ENCODE measurements at regions not wholly inside any gene's neighbourhood (a gene's known extent, or its start where the extent isn't known, plus 50 kb on each side); places are given as distances from the start of the nearest gene placed in this dataset.

GRCh38 chr9:115349542-115349941, 231.6 kb upstream of the TNC start:
- no peak for ATAC-seq (ENCODE audit: insufficient number of reproducible peaks, low FRiP score, low read depth)

DNA sequence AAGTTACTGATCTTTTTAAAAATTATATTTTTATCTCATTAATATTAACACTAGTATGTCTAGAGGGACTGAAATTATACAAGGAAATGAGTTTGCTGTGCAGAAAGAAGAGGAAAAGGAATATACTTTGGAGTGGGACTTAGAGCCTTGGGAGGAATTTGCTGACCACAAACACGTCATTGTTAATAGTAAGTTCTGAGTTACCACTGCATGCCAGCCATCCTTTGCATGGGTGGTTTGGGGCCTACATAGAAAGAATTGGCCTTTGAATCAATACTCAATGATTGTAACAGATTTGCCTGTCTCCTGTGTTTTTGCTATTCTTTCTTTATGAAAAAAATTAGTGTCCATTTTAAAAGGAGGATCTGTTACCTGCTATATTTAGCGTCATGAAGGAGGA, 232.6 kb upstream of the TNC start:
- ATAC-seq (ENCODE audit: insufficient number of reproducible peaks, low FRiP score, low read depth) (no peak), DNase-seq (ENCODE audit: low spot score) (no peak)
- no peaks in the 10 kb centered on the region for H3K36me3 ChIP-seq
- TF ChIP-seq, protein P1, sequence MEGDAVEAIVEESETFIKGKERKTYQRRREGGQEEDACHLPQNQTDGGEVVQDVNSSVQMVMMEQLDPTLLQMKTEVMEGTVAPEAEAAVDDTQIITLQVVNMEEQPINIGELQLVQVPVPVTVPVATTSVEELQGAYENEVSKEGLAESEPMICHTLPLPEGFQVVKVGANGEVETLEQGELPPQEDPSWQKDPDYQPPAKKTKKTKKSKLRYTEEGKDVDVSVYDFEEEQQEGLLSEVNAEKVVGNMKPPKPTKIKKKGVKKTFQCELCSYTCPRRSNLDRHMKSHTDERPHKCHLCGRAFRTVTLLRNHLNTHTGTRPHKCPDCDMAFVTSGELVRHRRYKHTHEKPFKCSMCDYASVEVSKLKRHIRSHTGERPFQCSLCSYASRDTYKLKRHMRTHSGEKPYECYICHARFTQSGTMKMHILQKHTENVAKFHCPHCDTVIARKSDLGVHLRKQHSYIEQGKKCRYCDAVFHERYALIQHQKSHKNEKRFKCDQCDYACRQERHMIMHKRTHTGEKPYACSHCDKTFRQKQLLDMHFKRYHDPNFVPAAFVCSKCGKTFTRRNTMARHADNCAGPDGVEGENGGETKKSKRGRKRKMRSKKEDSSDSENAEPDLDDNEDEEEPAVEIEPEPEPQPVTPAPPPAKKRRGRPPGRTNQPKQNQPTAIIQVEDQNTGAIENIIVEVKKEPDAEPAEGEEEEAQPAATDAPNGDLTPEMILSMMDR (IDR thresholded peaks at IDR 0.05) = no peak
- H3K4me3 ChIP-seq = no peak overlapping the region
- no peak overlapping the region for H3K27ac ChIP-seq
- H3K4me1 ChIP-seq (ENCODE audit: control insufficient read depth in 1 of 2, low read depth in 2 of 2) = peaks cover 0 to 5% of the 10 kb centered on the region in 2 donors
- H3K27me3 ChIP-seq (replicated peaks; ENCODE audit: insufficient read depth) = no peaks in the 10 kb centered on the region
- H3K9me3 ChIP-seq = no peaks in the 10 kb centered on the region

More at GRCh38 chr9:115349542-115349941, 231.6 kb upstream of the TNC start:
- Histone ChIP-seq H3K36me3 (no peaks in the 10 kb centered on the region), H3K27me3 (replicated peaks; ENCODE audit: insufficient read depth) (no peaks in the 10 kb centered on the region), H3K27ac (no peak overlapping the region), H3K4me1 (ENCODE audit: control insufficient read depth in 1 of 2, low read depth in 2 of 2) (peaks cover 0 to 5% of the 10 kb centered on the region in 2 donors), H3K4me3 (no peak overlapping the region), H3K9me3 (no peaks in the 10 kb centered on the region)
- DNase-seq (ENCODE audit: low spot score) = no peak
- TF ChIP-seq, protein P1 (IDR thresholded peaks at IDR 0.05) = no peak

DNA sequence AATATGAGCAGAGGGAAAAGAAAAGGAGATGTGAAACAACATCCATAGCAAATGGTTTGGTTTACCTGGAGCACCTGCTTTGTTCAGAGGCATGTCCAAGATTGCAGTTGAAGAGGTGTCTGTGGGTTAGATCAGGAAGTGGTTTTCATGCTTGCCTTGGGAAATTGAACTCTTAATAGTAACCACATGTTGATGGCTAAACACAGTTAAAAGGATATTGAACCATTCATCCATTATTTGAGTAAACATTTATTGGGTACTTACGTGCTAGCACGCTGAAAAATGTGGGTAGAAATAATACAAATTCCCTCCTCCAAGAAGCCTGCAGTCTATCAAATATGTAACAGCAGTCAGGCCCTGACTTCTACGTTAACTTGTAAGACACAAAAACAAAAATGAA, 235.7 kb upstream of the TNC start:
- Histone ChIP-seq H3K9me3 (no peaks in the 10 kb centered on the region), H3K27me3 (replicated peaks; ENCODE audit: insufficient read depth) (no peaks in the 10 kb centered on the region), H3K36me3 (no peaks in the 10 kb centered on the region), H3K4me3 (no peak overlapping the region), H3K4me1 (ENCODE audit: control insufficient read depth in 1 of 2, low read depth in 2 of 2) (peaks cover 0 to 5% of the 10 kb centered on the region in 2 donors), H3K27ac (no peak overlapping the region)
- DNase-seq (ENCODE audit: low spot score) = no peak
- ATAC-seq (ENCODE audit: insufficient number of reproducible peaks, low FRiP score, low read depth) = no peak
- TF ChIP-seq, protein P1 (IDR thresholded peaks at IDR 0.05) = no peak

GRCh38 chr9:115357821-115358220, 239.9 kb upstream of the TNC start:
- TF ChIP-seq, protein P1 (IDR thresholded peaks at IDR 0.05) = no peak
- Histone ChIP-seq H3K27ac (no peak overlapping the region), H3K4me3 (no peak overlapping the region), H3K27me3 (replicated peaks; ENCODE audit: insufficient read depth) (no peaks in the 10 kb centered on the region), H3K4me1 (ENCODE audit: control insufficient read depth in 1 of 2, low read depth in 2 of 2) (no peaks in the 10 kb centered on the region), H3K36me3 (no peaks in the 10 kb centered on the region), H3K9me3 (no peaks in the 10 kb centered on the region)
- DNase-seq (ENCODE audit: low spot score) = no peak
- no peak for ATAC-seq (ENCODE audit: insufficient number of reproducible peaks, low FRiP score, low read depth)

DNA sequence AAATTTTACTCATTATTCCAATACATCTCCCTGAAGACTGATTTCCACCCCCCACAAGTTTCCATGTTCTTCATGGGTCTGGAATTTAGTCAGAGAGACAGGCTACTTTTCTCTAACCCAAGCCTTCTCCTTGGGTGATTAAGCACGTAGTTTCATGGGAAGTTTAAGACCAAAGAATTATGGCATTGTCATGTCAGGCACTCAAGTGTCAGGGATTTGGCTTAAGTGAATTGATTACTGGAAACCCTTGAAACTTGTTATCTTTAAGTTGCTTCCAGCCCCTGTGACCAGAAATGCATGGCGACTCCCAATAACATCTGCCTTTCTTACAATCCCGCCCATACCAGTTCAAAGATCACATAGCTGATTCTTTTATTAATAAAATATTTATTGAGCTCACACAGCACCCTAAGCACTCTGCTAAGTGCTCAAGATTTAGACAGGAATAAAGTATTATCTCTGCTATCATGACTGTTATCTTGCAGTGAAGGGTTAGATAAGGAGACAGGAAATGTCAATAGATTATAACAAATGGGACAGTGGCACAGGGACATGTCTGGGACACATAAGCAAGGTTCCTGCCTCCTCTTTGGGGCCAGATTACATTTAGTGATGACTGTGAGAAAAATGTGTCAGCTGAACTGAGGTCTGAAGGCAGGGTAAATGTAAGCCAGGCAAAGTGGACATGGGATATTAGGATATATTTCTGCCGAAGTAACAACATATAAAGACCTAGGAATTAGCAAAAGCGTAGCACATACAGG, 241.2 kb upstream of the TNC start:
- Histone ChIP-seq H3K27me3 (replicated peaks; ENCODE audit: insufficient read depth) (no peaks in the 10 kb centered on the region), H3K4me3 (no peak overlapping the region), H3K36me3 (no peaks in the 10 kb centered on the region), H3K9me3 (no peaks in the 10 kb centered on the region), H3K4me1 (ENCODE audit: control insufficient read depth in 1 of 2, low read depth in 2 of 2) (no peaks in the 10 kb centered on the region), H3K27ac (no peak overlapping the region)
- TF ChIP-seq, protein P1 (IDR thresholded peaks at IDR 0.05) = no peak
- ATAC-seq (ENCODE audit: insufficient number of reproducible peaks, low FRiP score, low read depth) (no peak), DNase-seq (ENCODE audit: low spot score) (no peak)

Measured in thoracic aorta (tissue), 2 donors.